HUES6 (cell line): ENCODE measurements at regions not wholly inside any gene's neighbourhood (a gene's known extent, or its start where the extent isn't known, plus 50 kb on each side); places are given as distances from the start of the nearest gene placed in this dataset.
"Not testable (repeated sequence)": the region's sequence is repeated elsewhere in the genome, so short reads cannot be mapped to it uniquely, and the experiment has no call there.

Experiments
- H3K27ac ChIP-seq: 2 replicates; pipeline ENCODE4 v1.7.0; 2013; ENCODE audit warnings: low read depth, mild to moderate bottlenecking, low read length, inconsistent platforms
- H3K27me3 ChIP-seq: 2 replicates; pipeline ENCODE4 v1.6.1; 2013; ENCODE audit warnings: low read length; ENCODE audit not compliant: control insufficient read depth, insufficient read depth
- H3K36me3 ChIP-seq: 2 replicates; pipeline ENCODE4 v1.6.1; 2013; ENCODE audit warnings: low read length; ENCODE audit not compliant: control insufficient read depth, insufficient read depth
- H3K4me1 ChIP-seq: 2 replicates; pipeline ENCODE4 v1.6.1; 2013; ENCODE audit warnings: low read length; ENCODE audit not compliant: control insufficient read depth, insufficient read depth
- H3K4me3 ChIP-seq: 2 replicates; pipeline ENCODE4 v1.5.1; 2013; ENCODE audit warnings: low read depth, low read length
- H3K9ac ChIP-seq: one replicate; pipeline ENCODE4 v1.6.1; 2013; ENCODE audit warnings: mild to moderate bottlenecking, low read length
- H3K9me3 ChIP-seq: 2 replicates; pipeline ENCODE4 v1.6.1; 2013; ENCODE audit warnings: low read depth, low read length; ENCODE audit not compliant: control insufficient read depth, insufficient read depth

- not testable (repeated sequence) for H3K27me3 ChIP-seq, H3K27ac ChIP-seq, H3K9me3 ChIP-seq, H3K4me3 ChIP-seq, H3K4me1 ChIP-seq, H3K9ac ChIP-seq, H3K36me3 ChIP-seq
These were observed 445.8 kb downstream of the GOLGA6L6 start for GRCh38 chr15:20095699-20096303.

GRCh38 chr15:20089541-20089940 lies 452.1 kb downstream of the GOLGA6L6 start:
- not testable (repeated sequence) for H3K4me3 ChIP-seq, H3K36me3 ChIP-seq, H3K27ac ChIP-seq, H3K27me3 ChIP-seq, H3K4me1 ChIP-seq, H3K9ac ChIP-seq, H3K9me3 ChIP-seq

- H3K4me3 ChIP-seq, H3K27me3 ChIP-seq, H3K4me1 ChIP-seq, H3K9ac ChIP-seq, H3K36me3 ChIP-seq, H3K9me3 ChIP-seq, H3K27ac ChIP-seq: not testable (repeated sequence)
These were observed 457.6 kb downstream of the GOLGA6L6 start for GRCh38 chr15:20084026-20084425.

- not testable (repeated sequence) for H3K27ac ChIP-seq, H3K27me3 ChIP-seq, H3K4me1 ChIP-seq, H3K9me3 ChIP-seq, H3K9ac ChIP-seq, H3K36me3 ChIP-seq, H3K4me3 ChIP-seq
These were observed 467.5 kb downstream of the GOLGA6L6 start for GRCh38 chr15:20074082-20074481.

GRCh38 chr15:20069043-20069442 lies 472.6 kb downstream of the GOLGA6L6 start:
- H3K4me3 ChIP-seq, H3K9me3 ChIP-seq, H3K27ac ChIP-seq, H3K9ac ChIP-seq, H3K27me3 ChIP-seq, H3K36me3 ChIP-seq, H3K4me1 ChIP-seq: not testable (repeated sequence)

GRCh38 chr15:20066173-20066572 lies 475.4 kb downstream of the GOLGA6L6 start:
- H3K36me3 ChIP-seq, H3K9me3 ChIP-seq, H3K27ac ChIP-seq, H3K4me1 ChIP-seq, H3K27me3 ChIP-seq, H3K9ac ChIP-seq, H3K4me3 ChIP-seq: not testable (repeated sequence)

- H3K4me1 ChIP-seq, H3K4me3 ChIP-seq, H3K36me3 ChIP-seq, H3K9ac ChIP-seq, H3K27me3 ChIP-seq, H3K27ac ChIP-seq, H3K9me3 ChIP-seq: not testable (repeated sequence)
These were observed 476.1 kb downstream of the GOLGA6L6 start for GRCh38 chr15:20065508-20065907.

- not testable (repeated sequence) for H3K9me3 ChIP-seq, H3K9ac ChIP-seq, H3K4me1 ChIP-seq, H3K36me3 ChIP-seq, H3K27ac ChIP-seq, H3K27me3 ChIP-seq, H3K4me3 ChIP-seq
These were observed 478.4 kb downstream of the GOLGA6L6 start for GRCh38 chr15:20063167-20063566.

GRCh38 chr15:20060838-20061237 lies 480.8 kb downstream of the GOLGA6L6 start:
- not testable (repeated sequence) for H3K9me3 ChIP-seq, H3K27ac ChIP-seq, H3K4me3 ChIP-seq, H3K9ac ChIP-seq, H3K27me3 ChIP-seq, H3K4me1 ChIP-seq, H3K36me3 ChIP-seq

- not testable (repeated sequence) for H3K4me3 ChIP-seq, H3K9ac ChIP-seq, H3K27ac ChIP-seq, H3K4me1 ChIP-seq, H3K36me3 ChIP-seq, H3K27me3 ChIP-seq
- H3K9me3 ChIP-seq: peaks cover 10% of the 10 kb centered on the region; the same call in 1 of the 2 replicates
These were observed 484.7 kb downstream of the GOLGA6L6 start for GRCh38 chr15:20056871-20057270.

- H3K4me1 ChIP-seq, H3K27me3 ChIP-seq, H3K27ac ChIP-seq, H3K36me3 ChIP-seq, H3K4me3 ChIP-seq, H3K9ac ChIP-seq: not testable (repeated sequence)
- H3K9me3 ChIP-seq: peaks cover 10% of the 10 kb centered on the region; the same call in 1 of the 2 replicates
These were observed 485.7 kb downstream of the GOLGA6L6 start for GRCh38 chr15:20055921-20056320.

GRCh38 chr15:20048189-20048588 lies 493.4 kb downstream of the GOLGA6L6 start:
- H3K4me3 ChIP-seq, H3K4me1 ChIP-seq, H3K9ac ChIP-seq, H3K36me3 ChIP-seq, H3K27me3 ChIP-seq, H3K9me3 ChIP-seq, H3K27ac ChIP-seq: not testable (repeated sequence)
